ENCODE measurements at regions not wholly inside any gene's neighbourhood (a gene's known extent, or its start where the extent isn't known, plus 50 kb on each side); places are given as distances from the start of the nearest gene placed in this dataset.

DNA sequence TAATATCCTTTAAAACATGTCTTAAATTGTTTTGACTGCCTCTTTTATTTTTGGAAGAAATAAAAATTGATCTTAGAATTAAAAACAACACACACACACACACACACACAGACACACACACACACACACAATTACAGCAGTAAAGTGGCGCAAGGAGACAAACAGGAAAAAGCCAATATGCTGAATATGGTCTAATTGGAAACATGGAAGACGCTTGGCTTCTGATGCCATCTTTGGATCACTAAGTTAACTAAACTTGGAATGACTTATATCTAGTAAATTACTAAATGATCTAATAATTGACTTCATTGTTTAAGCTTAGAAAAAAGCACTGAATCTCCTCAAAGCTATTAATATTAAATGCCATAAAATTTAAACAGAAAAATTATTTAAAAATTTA, 1093.4 kb downstream of the ADGRL3 start:
- H3K4me1 ChIP-seq (ENCODE audit: control insufficient read depth, insufficient read depth, low read length) = no peaks in the 10 kb centered on the region
- WGBS (ENCODE audit: insufficient coverage) = no CpG with 5 or more reads among the region's 2 CpGs
- no peak overlapping the region for H3K4me3 ChIP-seq (ENCODE audit: low read length)
- no peak for DNase-seq
- H3K9me3 ChIP-seq (replicated peaks; ENCODE audit: control insufficient read depth, low read depth, low read length) = no peaks in the 10 kb centered on the region
- H3K36me3 ChIP-seq (ENCODE audit: control insufficient read depth, insufficient read depth, low read length) = no peaks in the 10 kb centered on the region
- no peak overlapping the region for H3K27ac ChIP-seq (ENCODE audit: low read length)
- H3K27me3 ChIP-seq (ENCODE audit: control insufficient read depth, insufficient read depth, low read length) = no peaks in the 10 kb centered on the region

- Histone ChIP-seq H3K27me3 (ENCODE audit: control insufficient read depth, insufficient read depth, low read length) (no peaks in the 10 kb centered on the region), H3K9me3 (replicated peaks; ENCODE audit: control insufficient read depth, low read depth, low read length) (no peaks in the 10 kb centered on the region), H3K4me3 (ENCODE audit: low read length) (no peak overlapping the region), H3K4me1 (ENCODE audit: control insufficient read depth, insufficient read depth, low read length) (no peaks in the 10 kb centered on the region), H3K36me3 (ENCODE audit: control insufficient read depth, insufficient read depth, low read length) (no peaks in the 10 kb centered on the region), H3K27ac (ENCODE audit: low read length) (no peak overlapping the region)
- DNase-seq = no peak
- WGBS (ENCODE audit: insufficient coverage) = 95% methylated on average over 14 of the region's 14 CpGs
Observed at GRCh38 chr4:62292911-62293310, 1092.8 kb downstream of the ADGRL3 start.

- no CpG with 5 or more reads among the region's 3 CpGs for WGBS (ENCODE audit: insufficient coverage)
- Histone ChIP-seq H3K27ac (ENCODE audit: low read length) (no peak overlapping the region), H3K27me3 (ENCODE audit: control insufficient read depth, insufficient read depth, low read length) (no peaks in the 10 kb centered on the region), H3K4me3 (ENCODE audit: low read length) (no peak overlapping the region), H3K36me3 (ENCODE audit: control insufficient read depth, insufficient read depth, low read length) (no peaks in the 10 kb centered on the region), H3K4me1 (ENCODE audit: control insufficient read depth, insufficient read depth, low read length) (no peaks in the 10 kb centered on the region), H3K9me3 (replicated peaks; ENCODE audit: control insufficient read depth, low read depth, low read length) (no peaks in the 10 kb centered on the region)
- peak; percentile 68 for DNase-seq
Observed at GRCh38 chr4:62288808-62289541, 1088.8 kb downstream of the ADGRL3 start.

- no peaks in the 10 kb centered on the region for H3K36me3 ChIP-seq (ENCODE audit: control insufficient read depth, insufficient read depth, low read length)
- WGBS (ENCODE audit: insufficient coverage) = no CpG with 5 or more reads among the region's 2 CpGs
- no peak overlapping the region for H3K4me3 ChIP-seq (ENCODE audit: low read length)
- no peaks in the 10 kb centered on the region for H3K27me3 ChIP-seq (ENCODE audit: control insufficient read depth, insufficient read depth, low read length)
- H3K9me3 ChIP-seq (replicated peaks; ENCODE audit: control insufficient read depth, low read depth, low read length) = no peaks in the 10 kb centered on the region
- no peak overlapping the region for H3K27ac ChIP-seq (ENCODE audit: low read length)
- H3K4me1 ChIP-seq (ENCODE audit: control insufficient read depth, insufficient read depth, low read length) = no peaks in the 10 kb centered on the region
- peak; percentile 52 for DNase-seq
Observed at GRCh38 chr4:62285026-62285425, 1084.9 kb downstream of the ADGRL3 start.

GRCh38 chr4:62279689-62280088, 1079.6 kb downstream of the ADGRL3 start:
- no peak for DNase-seq
- Histone ChIP-seq H3K27ac (ENCODE audit: low read length) (no peak overlapping the region), H3K4me3 (ENCODE audit: low read length) (no peak overlapping the region), H3K9me3 (replicated peaks; ENCODE audit: control insufficient read depth, low read depth, low read length) (no peaks in the 10 kb centered on the region), H3K36me3 (ENCODE audit: control insufficient read depth, insufficient read depth, low read length) (no peaks in the 10 kb centered on the region), H3K4me1 (ENCODE audit: control insufficient read depth, insufficient read depth, low read length) (no peaks in the 10 kb centered on the region), H3K27me3 (ENCODE audit: control insufficient read depth, insufficient read depth, low read length) (no peaks in the 10 kb centered on the region)

- Histone ChIP-seq H3K27me3 (ENCODE audit: control insufficient read depth, insufficient read depth, low read length) (no peaks in the 10 kb centered on the region), H3K4me3 (ENCODE audit: low read length) (no peak overlapping the region), H3K4me1 (ENCODE audit: control insufficient read depth, insufficient read depth, low read length) (no peaks in the 10 kb centered on the region), H3K27ac (ENCODE audit: low read length) (no peak overlapping the region), H3K9me3 (replicated peaks; ENCODE audit: control insufficient read depth, low read depth, low read length) (no peaks in the 10 kb centered on the region), H3K36me3 (ENCODE audit: control insufficient read depth, insufficient read depth, low read length) (no peaks in the 10 kb centered on the region)
- no peak for DNase-seq
Observed at GRCh38 chr4:62275470-62275869, 1075.3 kb downstream of the ADGRL3 start.

DNA sequence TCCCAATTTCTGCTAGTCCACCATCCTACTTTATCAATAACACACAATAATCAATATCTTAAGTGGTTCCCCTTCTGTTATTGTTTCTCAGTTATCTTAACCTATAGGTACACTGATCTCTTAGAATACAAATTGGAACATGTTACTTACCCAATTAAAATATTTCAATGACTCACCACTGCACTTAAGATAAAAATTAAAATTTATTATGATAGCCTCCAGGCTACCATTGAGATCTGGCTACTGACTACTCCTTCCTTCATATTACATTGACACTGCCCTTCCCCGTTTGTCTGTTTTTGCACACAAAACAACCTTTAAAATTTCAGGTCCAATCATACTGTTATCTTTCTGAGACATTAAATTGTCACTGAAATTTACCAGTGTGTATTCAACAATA, 1074.7 kb downstream of the ADGRL3 start:
- no peak for DNase-seq
- no peaks in the 10 kb centered on the region for H3K27me3 ChIP-seq (ENCODE audit: control insufficient read depth, insufficient read depth, low read length)
- no peak overlapping the region for H3K27ac ChIP-seq (ENCODE audit: low read length)
- H3K4me1 ChIP-seq (ENCODE audit: control insufficient read depth, insufficient read depth, low read length) = no peaks in the 10 kb centered on the region
- WGBS (ENCODE audit: insufficient coverage) = no CpG with 5 or more reads among the region's 1 CpG
- no peak overlapping the region for H3K4me3 ChIP-seq (ENCODE audit: low read length)
- no peaks in the 10 kb centered on the region for H3K36me3 ChIP-seq (ENCODE audit: control insufficient read depth, insufficient read depth, low read length)
- H3K9me3 ChIP-seq (replicated peaks; ENCODE audit: control insufficient read depth, low read depth, low read length) = no peaks in the 10 kb centered on the region

GRCh38 chr4:62271107-62271506, 1071.0 kb downstream of the ADGRL3 start:
- Histone ChIP-seq H3K4me3 (ENCODE audit: low read length) (no peak overlapping the region), H3K27ac (ENCODE audit: low read length) (no peak overlapping the region), H3K9me3 (replicated peaks; ENCODE audit: control insufficient read depth, low read depth, low read length) (no peaks in the 10 kb centered on the region), H3K4me1 (ENCODE audit: control insufficient read depth, insufficient read depth, low read length) (no peaks in the 10 kb centered on the region), H3K36me3 (ENCODE audit: control insufficient read depth, insufficient read depth, low read length) (no peaks in the 10 kb centered on the region), H3K27me3 (ENCODE audit: control insufficient read depth, insufficient read depth, low read length) (no peaks in the 10 kb centered on the region)
- peak; percentile 11 for DNase-seq
- WGBS (ENCODE audit: insufficient coverage) = 47% methylated on average over 3 of the region's 4 CpGs

- WGBS (ENCODE audit: insufficient coverage) = no CpG with 5 or more reads among the region's 4 CpGs
- no peak overlapping the region for H3K27ac ChIP-seq (ENCODE audit: low read length)
- H3K9me3 ChIP-seq (replicated peaks; ENCODE audit: control insufficient read depth, low read depth, low read length) = no peaks in the 10 kb centered on the region
- DNase-seq = no peak
- H3K27me3 ChIP-seq (ENCODE audit: control insufficient read depth, insufficient read depth, low read length) = no peaks in the 10 kb centered on the region
- H3K4me3 ChIP-seq (ENCODE audit: low read length) = no peak overlapping the region
- no peaks in the 10 kb centered on the region for H3K4me1 ChIP-seq (ENCODE audit: control insufficient read depth, insufficient read depth, low read length)
- no peaks in the 10 kb centered on the region for H3K36me3 ChIP-seq (ENCODE audit: control insufficient read depth, insufficient read depth, low read length)
Observed at GRCh38 chr4:62269918-62270317, 1069.8 kb downstream of the ADGRL3 start.

GRCh38 chr4:62263454-62263853, 1063.3 kb downstream of the ADGRL3 start:
- DNase-seq = no peak
- Histone ChIP-seq H3K27me3 (ENCODE audit: control insufficient read depth, insufficient read depth, low read length) (no peaks in the 10 kb centered on the region), H3K36me3 (ENCODE audit: control insufficient read depth, insufficient read depth, low read length) (no peaks in the 10 kb centered on the region), H3K27ac (ENCODE audit: low read length) (no peak overlapping the region), H3K9me3 (replicated peaks; ENCODE audit: control insufficient read depth, low read depth, low read length) (no peaks in the 10 kb centered on the region), H3K4me3 (ENCODE audit: low read length) (no peak overlapping the region), H3K4me1 (ENCODE audit: control insufficient read depth, insufficient read depth, low read length) (no peaks in the 10 kb centered on the region)

DNA sequence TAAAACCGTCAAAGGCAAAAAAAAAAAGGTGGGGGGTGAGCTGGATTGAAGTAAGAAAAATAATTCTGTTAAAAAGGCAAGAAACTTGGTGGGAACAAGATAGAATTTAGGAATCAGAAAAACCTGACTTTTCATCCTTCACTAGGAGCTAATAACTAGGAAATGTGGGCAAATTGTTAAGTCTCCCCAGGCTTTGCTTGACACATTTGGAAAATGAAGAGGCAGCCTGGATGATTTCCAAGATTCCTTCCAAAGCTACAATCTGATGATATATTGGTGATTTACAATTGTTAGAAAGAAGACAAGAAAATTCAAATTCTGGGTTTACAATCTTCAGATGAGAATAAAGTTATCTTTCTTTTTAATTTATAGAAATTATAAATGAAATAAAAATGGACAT, 1062.5 kb downstream of the ADGRL3 start:
- no peak overlapping the region for H3K4me3 ChIP-seq (ENCODE audit: low read length)
- no peaks in the 10 kb centered on the region for H3K4me1 ChIP-seq (ENCODE audit: control insufficient read depth, insufficient read depth, low read length)
- H3K36me3 ChIP-seq (ENCODE audit: control insufficient read depth, insufficient read depth, low read length) = no peaks in the 10 kb centered on the region
- H3K27ac ChIP-seq (ENCODE audit: low read length) = no peak overlapping the region
- no peak for DNase-seq
- no peaks in the 10 kb centered on the region for H3K27me3 ChIP-seq (ENCODE audit: control insufficient read depth, insufficient read depth, low read length)
- no peaks in the 10 kb centered on the region for H3K9me3 ChIP-seq (replicated peaks; ENCODE audit: control insufficient read depth, low read depth, low read length)
- WGBS (ENCODE audit: insufficient coverage) = no CpG with 5 or more reads among the region's 1 CpG

Measured in muscle of leg (tissue), 3 donors.